Muscle layer of colon (tissue), 2 donors: ENCODE measurements at regions not wholly inside any gene's neighbourhood (a gene's known extent, or its start where the extent isn't known, plus 50 kb on each side); places are given as distances from the start of the nearest gene placed in this dataset.

ENCODE experiments used
- H3K27ac ChIP-seq: one replicate; pipeline ENCODE4 v1.7.0; 2013; ENCODE audit warnings: low read depth, mild to moderate bottlenecking, low read length, moderate library complexity
- H3K27me3 ChIP-seq, 2 donors: one replicate each; pipeline ENCODE4 v1.7.0; 2013; ENCODE audit warnings: low read length in 2 of 2, mild to moderate bottlenecking in 2 of 2; ENCODE audit not compliant: insufficient read depth in 2 of 2, control insufficient read depth in 1 of 2
- H3K36me3 ChIP-seq: one replicate; pipeline ENCODE4 v1.7.0; 2013; ENCODE audit warnings: mild to moderate bottlenecking, low read length; ENCODE audit not compliant: insufficient read depth
- H3K4me1 ChIP-seq: one replicate; pipeline ENCODE4 v1.7.0; 2013; ENCODE audit warnings: mild to moderate bottlenecking, low read length; ENCODE audit not compliant: insufficient read depth
- H3K4me3 ChIP-seq, 2 donors: one replicate each; pipeline ENCODE4 v1.7.0; 2013; ENCODE audit warnings: low read length in 2 of 2, low read depth in 1 of 2, mild to moderate bottlenecking in 1 of 2, moderate library complexity in 1 of 2
- H3K9ac ChIP-seq: one replicate; pipeline ENCODE4 v1.7.0; 2013; ENCODE audit warnings: low read length
- H3K9me3 ChIP-seq: one replicate; pipeline ENCODE4 v1.7.0; 2013; ENCODE audit warnings: mild to moderate bottlenecking, low read length
- donor health status: abdominal sarcoma.
- donor health status: Adenocarcinoma of cecum.

GRCh38 chr16:59190731-59191130 is 456.6 kb upstream of the GOT2 start:
- Histone ChIP-seq H3K4me1 (no peaks in the 10 kb centered on the region), H3K4me3 (no peak overlapping the region), H3K36me3 (no peaks in the 10 kb centered on the region), H3K27ac (no peak overlapping the region), H3K27me3 (no peaks in the 10 kb centered on the region), H3K9ac (no peak overlapping the region), H3K9me3 (no peaks in the 10 kb centered on the region)

- Histone ChIP-seq H3K27ac (no peak overlapping the region), H3K4me1 (no peaks in the 10 kb centered on the region), H3K27me3 (no peaks in the 10 kb centered on the region), H3K36me3 (no peaks in the 10 kb centered on the region), H3K9me3 (no peaks in the 10 kb centered on the region), H3K4me3 (no peak overlapping the region), H3K9ac (no peak overlapping the region)
Measured at GRCh38 chr16:59188029-59188428, 453.9 kb upstream of the GOT2 start.

- no peak overlapping the region for H3K4me3 ChIP-seq
- H3K36me3 ChIP-seq = no peaks in the 10 kb centered on the region
- no peaks in the 10 kb centered on the region for H3K4me1 ChIP-seq
- H3K9ac ChIP-seq = no peak overlapping the region
- no peaks in the 10 kb centered on the region for H3K27me3 ChIP-seq
- H3K9me3 ChIP-seq = no peaks in the 10 kb centered on the region
- no peak overlapping the region for H3K27ac ChIP-seq
Measured at GRCh38 chr16:59181821-59182420, 447.8 kb upstream of the GOT2 start.

GRCh38 chr16:59180083-59180476 is 446.0 kb upstream of the GOT2 start:
- Histone ChIP-seq H3K27ac (no peak overlapping the region), H3K36me3 (no peaks in the 10 kb centered on the region), H3K4me3 (no peak overlapping the region), H3K9me3 (no peaks in the 10 kb centered on the region), H3K27me3 (no peaks in the 10 kb centered on the region), H3K9ac (no peak overlapping the region), H3K4me1 (no peaks in the 10 kb centered on the region)

GRCh38 chr16:59179446-59180082 is 445.4 kb upstream of the GOT2 start:
- Histone ChIP-seq H3K4me1 (no peaks in the 10 kb centered on the region), H3K36me3 (no peaks in the 10 kb centered on the region), H3K4me3 (no peak overlapping the region), H3K9me3 (no peaks in the 10 kb centered on the region), H3K9ac (no peak overlapping the region), H3K27ac (no peak overlapping the region), H3K27me3 (no peaks in the 10 kb centered on the region)

GRCh38 chr16:59173408-59173831 is 439.3 kb upstream of the GOT2 start:
- Histone ChIP-seq H3K27me3 (no peaks in the 10 kb centered on the region), H3K4me1 (no peaks in the 10 kb centered on the region), H3K4me3 (no peak overlapping the region), H3K9ac (no peak overlapping the region), H3K27ac (no peak overlapping the region), H3K36me3 (no peaks in the 10 kb centered on the region), H3K9me3 (no peaks in the 10 kb centered on the region)

GRCh38 chr16:59170099-59170712 is 436.1 kb upstream of the GOT2 start:
- H3K9ac ChIP-seq = no peak overlapping the region
- no peak overlapping the region for H3K27ac ChIP-seq
- no peaks in the 10 kb centered on the region for H3K4me1 ChIP-seq
- H3K27me3 ChIP-seq = no peaks in the 10 kb centered on the region
- H3K9me3 ChIP-seq = no peaks in the 10 kb centered on the region
- no peak overlapping the region for H3K4me3 ChIP-seq
- no peaks in the 10 kb centered on the region for H3K36me3 ChIP-seq

- Histone ChIP-seq H3K27me3 (no peaks in the 10 kb centered on the region), H3K9ac (no peak overlapping the region)
Measured at GRCh38 chr16:59169168-59169567, 435.1 kb upstream of the GOT2 start.

GRCh38 chr16:59168461-59169114 is 434.5 kb upstream of the GOT2 start:
- no peaks in the 10 kb centered on the region for H3K36me3 ChIP-seq
- no peaks in the 10 kb centered on the region for H3K9me3 ChIP-seq
- no peaks in the 10 kb centered on the region for H3K27me3 ChIP-seq
- no peak overlapping the region for H3K27ac ChIP-seq
- no peaks in the 10 kb centered on the region for H3K4me1 ChIP-seq
- H3K9ac ChIP-seq = no peak overlapping the region
- H3K4me3 ChIP-seq = no peak overlapping the region

More at GRCh38 chr16:59169168-59169567, 435.1 kb upstream of the GOT2 start:
- Histone ChIP-seq H3K27ac (no peak overlapping the region), H3K4me3 (no peak overlapping the region), H3K36me3 (no peaks in the 10 kb centered on the region), H3K4me1 (no peaks in the 10 kb centered on the region), H3K9me3 (no peaks in the 10 kb centered on the region)

GRCh38 chr16:59164461-59164860 is 430.3 kb upstream of the GOT2 start:
- H3K4me3 ChIP-seq = no peak overlapping the region
- no peaks in the 10 kb centered on the region for H3K4me1 ChIP-seq
- H3K9ac ChIP-seq = no peak overlapping the region
- H3K27ac ChIP-seq = no peak overlapping the region
- no peaks in the 10 kb centered on the region for H3K27me3 ChIP-seq
- H3K36me3 ChIP-seq = no peaks in the 10 kb centered on the region
- no peaks in the 10 kb centered on the region for H3K9me3 ChIP-seq

- Histone ChIP-seq H3K4me3 (no peak overlapping the region), H3K36me3 (no peaks in the 10 kb centered on the region), H3K9ac (no peak overlapping the region), H3K4me1 (no peaks in the 10 kb centered on the region), H3K27ac (no peak overlapping the region), H3K27me3 (no peaks in the 10 kb centered on the region), H3K9me3 (no peaks in the 10 kb centered on the region)
Measured at GRCh38 chr16:59163371-59164055, 429.4 kb upstream of the GOT2 start.
